Lower lobe of right lung (tissue), 2 donors: ENCODE measurements at regions not wholly inside any gene's neighbourhood (a gene's known extent, or its start where the extent isn't known, plus 50 kb on each side); places are given as distances from the start of the nearest gene placed in this dataset.

Source experiments
- ATAC-seq, 2 donors: fragments of 200-7000 bp; cut with Tn5 transposase; one replicate each; pipeline ENCODE4 v1.9.1; 2020 to 2022; ENCODE audit warnings: mild to moderate bottlenecking in 2 of 2, moderate library complexity in 2 of 2
- DNase-seq: peaks from one replicate; pipeline ENCODE4 v3.0.0-alpha.2; 2020
- H3K27ac ChIP-seq: fragments of 200-600 bp; one replicate; pipeline ENCODE4 v1.8.0; 2022
- H3K27me3 ChIP-seq: fragments of 200-600 bp; one replicate; pipeline ENCODE4 v1.8.0; 2022; ENCODE audit warnings: low read depth
- H3K36me3 ChIP-seq: fragments of 200-600 bp; one replicate; pipeline ENCODE4 v1.8.0; 2022; ENCODE audit warnings: mild to moderate bottlenecking
- H3K4me1 ChIP-seq: fragments of 200-600 bp; one replicate; pipeline ENCODE4 v1.8.0; 2022
- H3K4me3 ChIP-seq: fragments of 200-600 bp; one replicate; pipeline ENCODE4 v1.8.0; 2022; ENCODE audit warnings: mild to moderate bottlenecking
- H3K9me3 ChIP-seq: fragments of 200-600 bp; one replicate; pipeline ENCODE4 v1.8.0; 2022
- CTCF ChIP-seq: fragments of 200-600 bp; IDR thresholded peaks from one replicate; pipeline ENCODE4 v1.8.0; 2022; ENCODE audit warnings: antibody characterized with exemption, mild to moderate bottlenecking
- intact Hi-C: fragments of 100-400 bp; cut with DNase I; formaldehyde crosslinking; loops from one replicate; pipeline ENCODE4 v1.11.0; 2022
- donor health status: DM: no; HTN: yes; CAD: no; lungs with severe emphysema.

DNA sequence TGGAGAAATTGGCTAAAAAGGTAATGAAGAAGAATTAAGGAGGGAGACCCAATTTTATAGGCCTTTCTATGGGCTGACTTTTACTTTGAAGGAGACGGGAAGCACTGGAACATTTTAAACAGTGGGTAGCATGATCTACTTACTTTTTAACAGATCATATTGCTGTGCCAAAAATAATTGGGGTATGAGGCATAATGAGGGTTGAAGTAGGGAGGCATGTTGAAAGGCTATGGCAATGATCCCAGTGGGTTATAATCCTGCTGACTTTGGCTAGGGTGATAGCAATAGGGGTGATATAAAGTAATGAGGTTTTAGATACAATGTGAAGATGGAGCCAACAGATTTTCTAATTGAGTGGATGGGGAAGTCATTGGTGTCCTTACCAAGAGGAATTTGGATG is 73.2 kb downstream of the GPR37 start:
- DNase-seq = no peak
- intact Hi-C loops = no loop called here

GRCh38 chr7:124690840-124691239 is 74.8 kb downstream of the GPR37 start:
- no peak for ATAC-seq
- DNase-seq = no peak
- intact Hi-C loops = no loop called here
- TF ChIP-seq CTCF = no peak
- Histone ChIP-seq H3K27me3 (no peaks in the 10 kb centered on the region), H3K4me3 (no peak overlapping the region), H3K9me3 (no peaks in the 10 kb centered on the region), H3K36me3 (no peaks in the 10 kb centered on the region), H3K27ac (no peak overlapping the region), H3K4me1 (no peaks in the 10 kb centered on the region)

More for the DNA sequence above, 73.2 kb downstream of the GPR37 start:
- Histone ChIP-seq H3K36me3 (no peaks in the 10 kb centered on the region), H3K27ac (no peak overlapping the region), H3K27me3 (no peaks in the 10 kb centered on the region), H3K4me3 (no peak overlapping the region), H3K4me1 (no peaks in the 10 kb centered on the region), H3K9me3 (no peaks in the 10 kb centered on the region)
- TF ChIP-seq CTCF = no peak
- no peak for ATAC-seq

- ATAC-seq (no peak), DNase-seq (no peak)
- TF ChIP-seq CTCF = no peak
- H3K36me3 ChIP-seq = no peaks in the 10 kb centered on the region
- H3K9me3 ChIP-seq = no peaks in the 10 kb centered on the region
- H3K4me1 ChIP-seq = no peaks in the 10 kb centered on the region
- H3K27ac ChIP-seq = no peak overlapping the region
- no peak overlapping the region for H3K4me3 ChIP-seq
- no peaks in the 10 kb centered on the region for H3K27me3 ChIP-seq
- intact Hi-C loops = no loop called here
Measured at GRCh38 chr7:124689931-124690330, 75.7 kb downstream of the GPR37 start.

DNA sequence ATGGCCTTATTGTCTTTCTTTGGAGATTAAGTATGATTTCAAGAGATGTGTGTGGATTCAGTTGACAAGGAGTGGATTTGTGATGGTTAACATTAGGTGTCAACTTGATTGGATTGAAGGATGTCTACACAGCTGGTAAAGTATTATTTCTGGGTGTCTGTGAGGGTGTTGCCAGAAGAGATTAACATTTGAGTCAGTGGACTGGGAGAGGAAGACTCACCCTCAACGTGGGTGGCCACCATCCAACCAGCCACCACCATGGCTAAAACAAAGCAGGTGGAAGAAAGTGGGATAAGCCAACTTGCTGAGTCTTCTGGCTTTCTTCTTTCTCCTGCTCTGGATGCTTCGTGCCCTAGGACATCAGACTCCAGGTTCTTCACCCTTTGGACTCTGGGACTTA is 76.1 kb downstream of the GPR37 start:
- TF ChIP-seq CTCF = no peak
- no peak overlapping the region for H3K4me3 ChIP-seq
- H3K4me1 ChIP-seq = no peaks in the 10 kb centered on the region
- ATAC-seq (no peak), DNase-seq (no peak)
- H3K27me3 ChIP-seq = no peaks in the 10 kb centered on the region
- H3K9me3 ChIP-seq = no peaks in the 10 kb centered on the region
- intact Hi-C loops = no loop called here
- no peak overlapping the region for H3K27ac ChIP-seq
- H3K36me3 ChIP-seq = no peaks in the 10 kb centered on the region

DNA sequence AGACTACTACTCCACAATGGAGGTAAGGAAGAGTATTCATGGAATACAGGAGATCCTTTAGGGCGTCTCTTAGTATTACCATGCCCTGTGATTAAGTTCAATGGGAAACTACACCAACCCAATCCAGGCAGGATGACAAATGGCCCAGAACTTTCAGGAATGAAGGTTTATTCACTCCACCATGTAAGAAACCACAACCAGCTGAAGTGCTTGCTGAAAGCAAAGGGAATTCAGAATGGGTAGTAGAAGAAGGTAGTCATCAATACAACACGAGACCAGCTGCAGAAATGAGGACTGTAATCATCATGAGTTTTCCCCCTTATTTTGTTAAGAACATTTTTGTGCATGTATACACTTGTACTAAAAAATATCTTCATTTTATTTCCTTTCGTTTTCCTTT is 76.6 kb downstream of the GPR37 start:
- Histone ChIP-seq H3K27me3 (no peaks in the 10 kb centered on the region), H3K9me3 (no peaks in the 10 kb centered on the region), H3K4me3 (no peak overlapping the region), H3K27ac (no peak overlapping the region), H3K4me1 (no peaks in the 10 kb centered on the region), H3K36me3 (no peaks in the 10 kb centered on the region)
- TF ChIP-seq CTCF = no peak
- ATAC-seq (no peak), DNase-seq (no peak)
- intact Hi-C loops = no loop called here

GRCh38 chr7:124686543-124687171 is 78.9 kb downstream of the GPR37 start:
- Histone ChIP-seq H3K4me1 (no peaks in the 10 kb centered on the region), H3K4me3 (no peak overlapping the region), H3K27me3 (no peaks in the 10 kb centered on the region), H3K36me3 (no peaks in the 10 kb centered on the region), H3K9me3 (no peaks in the 10 kb centered on the region), H3K27ac (no peak overlapping the region)
- ATAC-seq (no peak), DNase-seq (no peak)
- intact Hi-C loops = no loop called here
- TF ChIP-seq CTCF = no peak
